ENCODE measurements at regions not wholly inside any gene's neighbourhood (a gene's known extent, or its start where the extent isn't known, plus 50 kb on each side); places are given as distances from the start of the nearest gene placed in this dataset.

DNA sequence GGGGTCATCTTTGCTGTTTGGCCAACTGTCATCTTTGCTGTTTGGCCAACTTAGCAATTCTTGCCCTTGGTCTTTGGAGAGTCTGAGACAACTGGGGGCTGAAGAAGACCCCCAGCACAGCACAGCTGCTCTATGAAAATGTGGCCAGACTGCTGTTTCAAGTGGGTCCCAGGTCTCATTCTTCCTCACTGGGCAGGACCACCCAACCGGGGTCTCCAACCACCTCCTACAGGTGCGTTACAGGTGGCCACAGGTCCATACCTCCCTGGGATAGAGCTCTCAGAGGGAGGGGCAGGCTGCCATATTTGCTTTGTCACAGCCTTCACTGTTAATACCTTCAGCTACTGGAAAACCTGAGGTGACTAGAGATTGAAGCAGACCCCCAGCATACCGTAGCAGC, 82.1 kb upstream of the TCEAL2 start:
- no peaks in the 10 kb centered on the region for H3K36me3 ChIP-seq (ENCODE audit: control insufficient read depth in 2 of 3, insufficient read depth in 3 of 3, low read length in 3 of 3)
- no peaks in the 10 kb centered on the region for H3K27me3 ChIP-seq (ENCODE audit: control insufficient read depth, insufficient read depth, low read length)
- intact Hi-C loops (cut with DNase I): no loop called here
- DNase-seq: no peak
- no peak overlapping the region for H3K4me3 ChIP-seq (ENCODE audit: low read length in 3 of 3)
- no peaks in the 10 kb centered on the region for H3K9me3 ChIP-seq (ENCODE audit: control insufficient read depth in 2 of 3, insufficient read depth in 1 of 3, low read length in 3 of 3)
- H3K9ac ChIP-seq (ENCODE audit: low read length in 3 of 3): no peak overlapping the region
- no peak overlapping the region for H3K27ac ChIP-seq (ENCODE audit: low read depth in 2 of 2, low read length in 2 of 2)
- H3K4me1 ChIP-seq (ENCODE audit: control insufficient read depth in 2 of 3, insufficient read depth in 2 of 3, low read depth in 1 of 3, low read length in 3 of 3): no peaks in the 10 kb centered on the region
- TF ChIP-seq, protein P1, sequence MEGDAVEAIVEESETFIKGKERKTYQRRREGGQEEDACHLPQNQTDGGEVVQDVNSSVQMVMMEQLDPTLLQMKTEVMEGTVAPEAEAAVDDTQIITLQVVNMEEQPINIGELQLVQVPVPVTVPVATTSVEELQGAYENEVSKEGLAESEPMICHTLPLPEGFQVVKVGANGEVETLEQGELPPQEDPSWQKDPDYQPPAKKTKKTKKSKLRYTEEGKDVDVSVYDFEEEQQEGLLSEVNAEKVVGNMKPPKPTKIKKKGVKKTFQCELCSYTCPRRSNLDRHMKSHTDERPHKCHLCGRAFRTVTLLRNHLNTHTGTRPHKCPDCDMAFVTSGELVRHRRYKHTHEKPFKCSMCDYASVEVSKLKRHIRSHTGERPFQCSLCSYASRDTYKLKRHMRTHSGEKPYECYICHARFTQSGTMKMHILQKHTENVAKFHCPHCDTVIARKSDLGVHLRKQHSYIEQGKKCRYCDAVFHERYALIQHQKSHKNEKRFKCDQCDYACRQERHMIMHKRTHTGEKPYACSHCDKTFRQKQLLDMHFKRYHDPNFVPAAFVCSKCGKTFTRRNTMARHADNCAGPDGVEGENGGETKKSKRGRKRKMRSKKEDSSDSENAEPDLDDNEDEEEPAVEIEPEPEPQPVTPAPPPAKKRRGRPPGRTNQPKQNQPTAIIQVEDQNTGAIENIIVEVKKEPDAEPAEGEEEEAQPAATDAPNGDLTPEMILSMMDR (IDR thresholded peaks at IDR 0.05; ENCODE audit: borderline replicate concordance, extremely low read depth, insufficient read depth): no peak
- no peak for FAIRE-seq

DNA sequence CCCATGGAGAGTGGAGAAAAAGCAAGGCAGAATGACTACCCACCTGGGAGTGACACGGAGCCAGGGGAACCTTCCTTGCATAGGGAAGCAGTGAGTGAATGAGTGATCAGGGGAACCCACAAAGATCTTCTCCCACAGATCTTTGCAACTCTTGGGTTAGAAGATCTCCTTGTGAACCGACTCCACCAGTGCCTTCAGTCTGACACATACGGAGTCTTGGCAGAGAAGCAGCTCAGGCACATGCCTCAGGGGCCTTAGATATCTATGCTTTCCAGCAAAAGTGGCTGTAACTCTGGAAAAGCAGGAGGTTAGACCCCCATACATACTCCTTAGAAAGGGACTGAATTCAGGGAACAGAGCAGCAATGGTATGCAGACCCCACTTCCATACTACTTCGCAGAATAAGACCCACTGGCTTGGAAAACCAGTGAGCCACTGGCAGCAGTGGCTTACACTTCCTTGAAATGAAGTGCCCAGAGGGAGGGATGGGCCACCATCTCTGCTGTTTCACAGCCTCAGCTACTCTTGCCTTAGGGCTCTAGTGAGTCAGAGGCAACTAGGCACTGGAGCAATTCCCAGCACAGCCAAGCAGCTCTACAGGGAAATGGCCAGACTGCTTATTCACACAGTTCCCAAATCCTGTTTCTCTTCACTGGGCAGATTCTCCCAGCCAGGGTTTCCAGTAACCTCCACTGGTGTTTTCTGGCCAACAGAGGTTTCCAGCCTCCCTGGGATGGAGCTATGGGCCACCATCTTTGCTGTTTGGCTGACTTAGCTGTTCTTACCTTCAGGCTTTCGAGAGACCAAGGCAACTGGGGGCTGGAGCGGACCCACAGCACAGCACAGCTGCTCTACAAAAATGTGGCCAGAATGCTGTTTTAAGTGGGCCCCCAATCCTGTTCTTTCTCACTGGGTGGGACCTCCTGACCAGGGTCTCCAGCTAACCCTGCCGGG, 82.8 kb upstream of the TCEAL2 start:
- Histone ChIP-seq H3K9me3 (ENCODE audit: control insufficient read depth in 2 of 3, insufficient read depth in 1 of 3, low read length in 3 of 3) (no peaks in the 10 kb centered on the region), H3K4me1 (ENCODE audit: control insufficient read depth in 2 of 3, insufficient read depth in 2 of 3, low read depth in 1 of 3, low read length in 3 of 3) (no peaks in the 10 kb centered on the region), H3K36me3 (ENCODE audit: control insufficient read depth in 2 of 3, insufficient read depth in 3 of 3, low read length in 3 of 3) (no peaks in the 10 kb centered on the region), H3K4me3 (ENCODE audit: low read length in 3 of 3) (no peak overlapping the region), H3K9ac (ENCODE audit: low read length in 3 of 3) (no peak overlapping the region), H3K27me3 (ENCODE audit: control insufficient read depth, insufficient read depth, low read length) (no peaks in the 10 kb centered on the region), H3K27ac (ENCODE audit: low read depth in 2 of 2, low read length in 2 of 2) (no peak overlapping the region)
- FAIRE-seq (no peak), DNase-seq (peak in 1 of 5 donors; percentile 19)
- intact Hi-C loops (cut with DNase I): no loop called here
- TF ChIP-seq, protein P1 (IDR thresholded peaks at IDR 0.05; ENCODE audit: borderline replicate concordance, extremely low read depth, insufficient read depth): no peak

DNA sequence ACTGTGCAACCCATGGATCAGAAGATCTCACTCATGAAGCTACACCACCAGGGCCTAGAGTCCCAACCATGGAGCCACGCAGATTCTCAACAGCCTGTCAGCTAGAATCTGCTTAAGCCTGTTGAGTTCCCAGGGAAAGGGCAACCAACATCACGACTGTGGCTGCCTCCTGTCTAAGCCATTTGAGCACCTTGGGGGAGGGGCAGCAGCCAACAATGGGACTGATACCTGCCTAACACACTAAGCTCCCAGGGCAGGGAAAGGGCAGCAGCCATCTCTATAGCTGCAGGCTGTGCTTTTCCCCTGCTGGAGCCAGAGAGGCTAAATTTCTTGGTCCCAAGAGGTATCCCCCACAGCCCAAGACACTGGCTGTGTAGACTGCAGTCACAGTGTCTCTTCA, 96.5 kb upstream of the TCEAL2 start:
- no peaks in the 10 kb centered on the region for H3K9me3 ChIP-seq (ENCODE audit: control insufficient read depth in 2 of 3, insufficient read depth in 1 of 3, low read length in 3 of 3)
- H3K9ac ChIP-seq (ENCODE audit: low read length in 3 of 3): no peak overlapping the region
- no peak overlapping the region for H3K27ac ChIP-seq (ENCODE audit: low read depth in 2 of 2, low read length in 2 of 2)
- H3K36me3 ChIP-seq (ENCODE audit: control insufficient read depth in 2 of 3, insufficient read depth in 3 of 3, low read length in 3 of 3): no peaks in the 10 kb centered on the region
- H3K4me1 ChIP-seq (ENCODE audit: control insufficient read depth in 2 of 3, insufficient read depth in 2 of 3, low read depth in 1 of 3, low read length in 3 of 3): no peaks in the 10 kb centered on the region
- FAIRE-seq (no peak), DNase-seq (no peak)
- no peaks in the 10 kb centered on the region for H3K27me3 ChIP-seq (ENCODE audit: control insufficient read depth, insufficient read depth, low read length)
- TF ChIP-seq, protein P1 (IDR thresholded peaks at IDR 0.05; ENCODE audit: borderline replicate concordance, extremely low read depth, insufficient read depth): no peak
- H3K4me3 ChIP-seq (ENCODE audit: low read length in 3 of 3): no peak overlapping the region
- intact Hi-C loops (cut with DNase I): no loop called here
